GM21576 (cell line): ENCODE measurements at regions not wholly inside any gene's neighbourhood (a gene's known extent, or its start where the extent isn't known, plus 50 kb on each side); places are given as distances from the start of the nearest gene placed in this dataset.
A peak's percentile ranks its signal among the peaks of the same experiment; 100 is the strongest.
"Not testable (repeated sequence)": the region's sequence is repeated elsewhere in the genome, so short reads cannot be mapped to it uniquely, and the experiment has no call there.

Experiments
- ATAC-seq: cut with Tn5 transposase; IDR thresholded peaks from one replicate; pipeline ENCODE4 v1.9.1; 2021; ENCODE audit warnings: mild to moderate bottlenecking, moderate library complexity; ENCODE audit not compliant: unreplicated experiment

DNA sequence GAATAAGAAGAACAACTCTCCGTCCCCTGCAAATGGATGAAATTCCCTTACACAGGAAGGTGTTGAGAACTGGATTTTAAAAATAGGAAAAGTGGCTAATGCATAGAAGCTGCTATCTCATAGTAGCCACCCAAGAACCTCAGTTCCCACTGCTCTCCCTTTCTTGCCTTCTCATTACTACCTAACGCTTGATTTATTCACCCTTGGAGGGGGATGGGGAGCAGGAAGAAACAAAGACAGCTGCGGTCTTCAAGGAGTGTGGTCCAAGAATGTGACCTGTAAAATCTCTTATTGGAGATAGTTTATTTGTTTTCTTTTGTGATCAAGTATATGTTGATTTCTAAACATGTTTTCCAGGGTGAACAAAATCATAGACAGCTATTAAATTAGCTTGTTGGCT, 274.1 kb upstream of the CTNNB1 start:
- no peak for ATAC-seq

DNA sequence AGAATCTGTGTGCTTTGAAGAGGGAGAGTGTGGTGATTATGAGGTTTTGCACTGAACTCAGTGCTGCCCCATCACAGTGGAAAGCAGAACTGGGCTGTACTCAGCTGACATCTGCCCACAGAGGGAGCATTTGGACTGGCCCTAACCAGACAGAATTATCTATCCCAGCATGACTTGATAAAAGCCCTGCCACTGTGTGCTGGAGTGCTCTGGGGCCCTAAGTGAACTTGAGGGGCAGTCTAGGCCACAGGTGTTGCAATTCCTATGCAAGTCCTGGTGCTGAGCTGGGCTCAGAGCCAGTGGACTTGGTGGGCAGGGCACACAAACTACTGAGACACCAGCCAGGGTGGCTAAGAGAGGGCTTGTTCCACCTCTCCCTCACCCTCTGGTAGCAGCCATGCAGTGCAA, 269.2 kb upstream of the CTNNB1 start:
- ATAC-seq = no peak

DNA sequence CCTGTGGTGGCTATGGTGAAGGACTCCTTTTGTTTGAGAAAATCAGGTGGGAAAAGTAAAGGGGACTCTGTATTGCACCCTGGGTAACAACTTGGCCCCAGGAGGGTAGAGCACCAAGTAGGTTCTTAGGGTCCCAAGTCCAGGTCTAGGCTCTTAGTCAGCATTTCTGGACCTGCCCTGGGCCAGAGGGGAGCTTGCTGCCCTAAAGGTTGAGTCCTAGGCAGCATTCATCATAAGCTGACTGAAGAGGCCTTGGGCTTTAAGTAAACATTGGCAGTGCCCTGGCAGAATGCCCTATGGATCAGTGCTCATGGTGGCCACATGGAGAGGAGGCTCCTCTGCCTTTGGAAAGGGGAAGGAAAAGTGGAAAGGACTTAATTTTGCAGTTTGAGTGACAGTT, 268.5 kb upstream of the CTNNB1 start:
- no peak for ATAC-seq

DNA sequence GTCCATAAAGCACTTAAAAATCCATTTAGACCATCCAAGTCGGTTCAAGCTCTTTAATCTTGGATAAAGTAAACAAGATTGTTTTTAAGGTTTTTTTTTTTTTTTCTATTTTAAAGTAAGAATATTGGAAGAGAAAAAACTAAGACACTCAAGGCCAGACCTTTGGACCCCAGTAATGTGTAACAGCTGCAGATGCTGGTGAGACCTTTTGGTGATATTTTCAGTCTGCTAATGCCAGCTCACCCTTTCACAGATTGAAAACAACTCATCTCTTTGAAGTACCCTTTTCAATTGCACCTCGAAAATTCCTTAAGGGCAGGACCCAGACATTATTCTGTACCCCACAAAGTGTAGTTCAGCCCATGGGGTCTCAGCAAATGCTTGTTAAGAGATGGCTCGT, 260.7 kb upstream of the CTNNB1 start:
- ATAC-seq = no peak

DNA sequence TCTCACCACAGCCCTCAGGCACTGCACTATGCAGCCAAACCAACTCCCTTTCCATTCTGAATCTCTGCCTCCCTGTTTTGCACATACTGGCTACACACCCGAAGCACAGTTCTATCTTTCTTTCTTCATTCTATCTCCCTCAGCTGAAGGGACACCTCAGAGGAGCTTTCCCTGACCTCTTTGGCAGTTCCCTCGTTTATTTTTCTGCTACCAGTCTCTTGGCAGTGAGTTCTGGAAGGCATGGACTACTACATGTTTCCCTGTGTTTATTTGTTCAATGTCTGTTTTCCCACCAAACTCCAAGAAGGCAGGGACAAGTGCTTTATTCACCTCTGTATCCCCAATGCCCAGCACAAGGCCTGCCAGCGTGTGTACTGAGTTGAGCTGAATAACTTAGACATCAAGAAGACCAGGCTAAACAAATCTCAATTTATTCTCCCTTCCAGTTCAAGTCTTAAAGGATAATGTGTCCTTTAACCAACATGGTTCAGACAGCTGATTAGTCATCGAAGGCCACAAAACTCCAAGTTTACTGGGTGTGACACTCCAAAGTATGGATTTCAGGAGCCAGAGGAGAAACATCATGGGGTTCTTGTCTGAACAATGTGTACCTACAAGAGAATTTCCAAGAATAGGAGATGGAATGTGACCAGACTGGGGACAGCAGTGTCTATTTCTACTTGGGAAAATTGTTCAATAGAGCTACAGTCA, 260.1 kb upstream of the CTNNB1 start:
- ATAC-seq = no peak

DNA sequence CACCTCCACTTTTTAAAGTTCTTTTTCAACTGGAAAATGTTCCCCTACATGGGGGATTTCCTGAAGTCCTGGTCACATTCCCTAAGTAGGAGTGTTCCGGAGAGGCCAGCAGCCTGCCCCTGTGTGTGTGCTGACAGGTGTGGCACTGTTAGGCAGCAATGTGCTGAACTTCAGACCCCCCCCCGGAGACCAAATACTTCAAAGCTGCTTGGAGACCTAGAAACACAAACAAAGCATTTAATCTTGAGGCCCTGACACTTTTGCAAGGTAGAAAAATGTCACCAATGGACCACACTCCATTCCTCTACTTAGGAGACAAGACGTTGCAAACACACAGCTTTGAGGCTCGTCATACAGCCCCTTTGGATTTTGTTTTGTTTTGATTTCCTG, 259.6 kb upstream of the CTNNB1 start:
- no peak for ATAC-seq

DNA sequence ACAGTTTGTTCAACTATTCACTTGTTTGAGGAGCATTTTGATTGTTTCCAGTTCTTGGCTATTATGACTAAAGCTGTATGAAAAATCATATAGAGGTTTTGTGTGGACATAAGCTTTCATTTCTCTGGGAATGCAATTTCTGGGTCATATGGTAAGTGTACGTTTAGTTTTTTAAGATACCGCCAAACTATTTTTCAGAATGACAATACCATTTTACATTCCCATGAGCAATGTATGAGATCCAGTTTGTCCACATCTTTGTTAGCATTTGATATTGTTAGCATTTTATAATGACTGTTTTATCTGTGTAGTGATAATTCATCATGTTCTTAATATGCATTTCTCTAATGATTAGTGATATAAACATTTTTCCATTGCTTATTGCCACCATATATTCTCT, 258.7 kb upstream of the CTNNB1 start:
- no peak for ATAC-seq

DNA sequence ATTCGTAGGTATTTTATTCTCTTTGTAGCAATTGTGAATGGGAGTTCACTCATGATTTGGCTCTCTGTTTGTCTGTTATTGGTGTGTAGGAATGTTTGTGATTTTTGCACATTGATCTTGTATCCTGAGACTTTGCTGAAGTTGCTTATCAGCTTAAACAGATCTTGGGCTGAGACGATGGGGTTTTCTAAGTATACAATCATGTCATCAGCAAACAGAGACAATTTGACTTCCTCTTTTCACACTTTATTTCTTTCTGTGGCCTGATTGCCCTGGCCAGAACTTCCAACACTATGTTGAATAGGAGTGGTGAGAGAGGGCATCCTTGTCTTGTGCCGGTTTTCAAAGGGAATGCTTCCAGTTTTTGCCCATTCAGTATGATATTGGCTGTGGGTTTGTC, 252.3 kb upstream of the CTNNB1 start:
- ATAC-seq = not testable (repeated sequence)

DNA sequence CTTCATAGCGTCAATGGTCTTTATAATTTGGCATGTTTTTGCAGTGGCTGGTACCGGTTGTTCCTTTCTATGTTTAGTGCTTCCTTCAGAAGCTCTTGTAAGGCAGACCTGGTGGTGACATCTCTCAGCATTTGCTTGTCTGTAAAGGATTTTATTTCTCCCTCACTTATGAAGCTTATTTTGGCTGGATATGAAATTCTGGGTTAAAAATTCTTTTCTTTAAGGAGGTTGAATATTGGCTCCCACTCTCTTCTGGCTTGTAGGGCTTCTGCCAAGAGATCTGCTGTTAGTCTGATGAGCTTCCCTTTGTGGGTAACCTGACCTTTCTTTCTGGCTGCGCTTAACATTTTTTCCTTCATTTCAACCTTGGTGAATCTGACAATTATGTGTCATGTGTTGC, 250.0 kb upstream of the CTNNB1 start:
- not testable (repeated sequence) for ATAC-seq

DNA sequence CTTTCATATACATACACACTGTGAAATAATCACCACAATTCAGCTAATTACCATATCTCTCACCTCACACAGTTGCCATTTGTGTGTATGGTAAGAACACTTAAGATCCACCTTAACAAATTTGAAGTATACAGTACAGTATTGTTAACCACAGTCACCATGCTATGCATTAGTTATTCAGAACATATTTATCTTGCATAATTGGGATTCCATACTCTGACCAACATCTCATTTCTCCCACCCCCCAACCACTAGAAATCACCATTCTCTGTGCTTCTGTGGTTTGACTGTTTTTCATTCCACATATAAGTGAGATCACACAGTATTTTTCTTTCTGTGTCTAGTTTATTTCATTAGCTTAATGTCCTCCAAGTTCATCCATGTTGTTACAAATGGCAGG, 247.7 kb upstream of the CTNNB1 start:
- no peak for ATAC-seq

DNA sequence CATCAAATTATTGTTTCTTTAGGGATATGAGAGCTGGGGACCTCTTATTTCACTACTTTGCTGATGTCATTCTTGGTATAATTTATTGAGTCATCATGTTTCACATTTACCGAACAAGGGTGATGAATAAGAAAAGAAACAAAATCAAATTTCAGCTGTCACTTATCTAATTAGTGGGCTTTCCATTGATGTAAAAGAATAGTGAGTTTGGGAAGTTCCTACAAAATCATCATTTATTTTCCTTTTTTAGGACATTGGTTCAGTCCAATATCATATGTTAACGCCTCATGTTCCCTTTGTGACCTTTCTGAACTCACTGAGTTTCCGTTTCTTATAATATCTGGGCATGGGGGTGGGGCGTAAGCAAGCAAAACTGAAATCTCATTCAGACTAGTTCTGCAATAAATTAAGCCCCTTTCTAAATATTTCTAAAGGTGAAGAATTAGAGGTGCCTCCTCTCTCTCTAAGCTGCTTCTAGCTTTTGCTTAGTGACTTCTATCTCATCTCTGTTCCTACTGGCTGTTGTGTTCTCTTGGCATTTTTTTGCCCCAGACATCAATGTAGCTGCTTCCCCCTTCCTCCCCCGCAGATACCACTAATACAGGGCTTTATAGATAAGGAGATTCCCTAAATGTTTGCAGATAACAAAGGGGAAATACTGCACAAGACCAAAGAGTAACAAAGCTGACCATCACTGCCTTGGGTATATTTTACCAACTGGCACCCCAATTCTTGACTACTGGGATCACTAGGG, 238.0 kb upstream of the CTNNB1 start:
- no peak for ATAC-seq

DNA sequence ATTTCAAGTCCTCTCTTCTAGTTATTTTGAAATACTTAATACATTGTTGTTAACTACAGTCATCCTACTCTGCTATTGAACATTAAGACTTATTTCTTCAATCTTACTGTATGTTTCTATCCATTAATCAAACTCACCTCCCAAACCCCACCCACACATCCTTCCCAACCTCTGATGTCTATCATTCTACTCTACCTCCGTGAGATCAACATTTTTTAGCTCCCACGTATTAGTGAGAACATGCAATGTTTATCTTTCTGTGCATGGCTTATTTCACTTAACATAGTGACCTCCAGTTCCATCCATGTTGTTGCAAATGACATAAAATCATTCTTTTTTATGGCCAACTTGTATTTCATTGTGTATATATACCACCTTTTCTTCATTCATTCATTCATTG, 236.6 kb upstream of the CTNNB1 start:
- no peak for ATAC-seq

DNA sequence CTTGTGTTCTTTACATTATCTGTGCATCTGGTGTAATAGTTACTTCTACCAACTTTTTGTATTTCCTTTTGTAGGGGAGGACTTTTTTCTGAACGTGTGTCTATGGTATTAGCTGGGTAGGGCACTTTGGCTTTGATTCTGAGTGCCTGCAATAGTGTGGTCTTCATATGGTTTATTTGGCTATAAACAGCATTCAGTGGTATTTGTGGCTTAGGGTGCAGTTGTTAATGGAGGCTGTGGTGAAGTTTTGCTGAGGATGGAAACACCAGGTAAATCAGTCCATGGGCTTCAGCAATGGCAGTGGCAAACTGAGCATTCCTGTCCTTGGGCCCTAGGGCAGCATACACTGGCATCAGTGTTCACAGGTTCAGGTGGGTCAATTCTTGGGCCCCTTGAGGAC, 230.6 kb upstream of the CTNNB1 start:
- no peak for ATAC-seq

DNA sequence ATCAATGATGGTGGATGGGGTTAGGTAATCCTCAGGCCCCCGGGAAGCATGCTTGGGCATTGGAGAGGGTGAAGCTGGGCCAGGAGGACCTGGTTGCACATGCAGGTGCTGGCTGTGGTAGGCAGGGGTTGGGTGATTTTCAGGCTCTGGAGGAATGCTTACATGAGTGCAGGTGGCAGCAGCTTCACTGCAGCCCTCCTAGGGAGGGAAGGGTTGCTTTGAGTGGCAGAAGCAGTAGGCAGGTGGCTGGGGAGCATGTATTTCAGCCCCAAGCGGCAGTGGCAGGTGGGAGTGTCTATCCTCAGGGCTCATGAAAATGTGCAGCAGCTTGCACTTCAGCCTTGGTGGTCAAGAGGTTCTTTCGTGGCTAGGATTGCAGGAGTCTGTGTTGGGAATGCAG, 230.0 kb upstream of the CTNNB1 start:
- no peak for ATAC-seq

DNA sequence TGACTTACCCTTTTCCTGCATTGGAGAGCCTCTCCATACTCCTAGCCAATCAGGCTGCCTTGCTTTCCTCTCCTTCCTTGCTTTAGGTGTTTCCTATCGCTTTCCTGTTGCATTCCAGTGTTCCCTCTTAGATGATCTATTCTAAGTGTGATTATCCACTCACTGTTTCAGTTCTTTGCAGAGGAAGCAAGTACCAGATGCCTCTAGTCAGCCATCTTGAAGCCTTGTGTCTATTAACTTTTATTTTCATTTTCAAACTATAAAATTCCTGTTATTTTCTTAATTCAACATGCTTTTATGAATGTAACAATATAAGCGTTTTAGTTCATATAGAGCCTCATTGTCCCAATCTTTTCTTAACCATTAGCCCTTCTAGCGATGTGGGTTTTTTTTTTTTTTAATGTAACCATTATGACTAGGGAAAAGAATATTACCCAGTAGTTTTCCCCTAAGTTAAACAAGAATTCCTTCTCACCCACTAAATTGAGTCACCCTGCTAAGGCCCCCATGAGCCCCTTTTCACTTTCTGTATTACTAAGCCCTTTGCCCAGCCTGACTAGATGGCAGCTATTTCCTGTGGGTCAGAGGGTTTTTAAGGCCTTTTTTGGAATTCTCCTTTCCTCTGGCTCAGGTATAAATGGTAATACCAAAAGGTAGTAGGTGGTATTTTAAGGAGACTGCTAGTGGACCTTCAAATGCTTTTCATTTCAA, 229.4 kb upstream of the CTNNB1 start:
- no peak for ATAC-seq

DNA sequence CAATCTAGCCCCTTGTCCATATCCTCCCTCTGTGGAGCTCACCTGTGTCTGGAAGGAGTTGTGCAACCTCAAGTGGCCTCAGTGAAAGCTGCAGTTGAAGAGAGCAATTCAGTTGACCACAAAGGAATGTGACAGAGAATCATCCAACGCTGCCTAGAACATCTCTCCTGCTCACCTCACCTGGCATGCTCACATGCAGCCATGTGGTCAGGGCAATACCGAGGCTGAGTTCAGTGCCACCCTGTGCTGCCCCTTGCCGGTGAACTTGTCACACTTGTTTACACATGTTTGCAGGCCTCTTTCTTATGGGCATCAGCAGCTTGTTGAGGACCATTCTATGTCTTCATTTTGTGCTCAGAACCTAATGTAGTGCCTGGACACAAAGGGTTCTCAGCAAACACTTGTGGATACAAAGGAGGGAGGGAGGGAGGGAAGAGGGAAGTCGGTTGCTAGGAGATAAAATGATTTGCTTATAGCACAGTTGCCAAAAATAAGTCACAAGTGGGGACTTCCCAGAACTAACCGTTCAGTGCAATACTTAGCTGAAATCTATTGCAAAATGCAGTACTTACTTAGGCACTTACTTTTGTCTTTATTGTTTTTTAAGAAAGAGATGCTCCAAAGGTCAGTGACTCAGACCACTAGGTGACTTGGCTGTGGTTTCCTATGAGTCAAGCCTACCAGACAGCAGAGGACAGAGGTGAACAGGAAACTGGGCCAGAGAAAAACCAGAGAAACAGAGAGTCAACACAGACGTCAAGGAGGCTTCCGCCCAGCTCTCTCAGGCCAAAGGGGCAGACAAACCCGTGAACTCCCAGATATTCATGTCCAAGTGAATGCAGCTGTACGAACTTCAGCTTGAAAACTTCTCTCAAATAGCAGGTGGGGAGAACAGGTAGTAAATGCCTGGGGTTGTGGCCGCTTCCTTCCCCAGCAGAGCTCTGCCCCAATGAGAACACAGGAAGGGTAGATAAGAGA, 227.8 kb upstream of the CTNNB1 start:
- ATAC-seq = peak; percentile 96

DNA sequence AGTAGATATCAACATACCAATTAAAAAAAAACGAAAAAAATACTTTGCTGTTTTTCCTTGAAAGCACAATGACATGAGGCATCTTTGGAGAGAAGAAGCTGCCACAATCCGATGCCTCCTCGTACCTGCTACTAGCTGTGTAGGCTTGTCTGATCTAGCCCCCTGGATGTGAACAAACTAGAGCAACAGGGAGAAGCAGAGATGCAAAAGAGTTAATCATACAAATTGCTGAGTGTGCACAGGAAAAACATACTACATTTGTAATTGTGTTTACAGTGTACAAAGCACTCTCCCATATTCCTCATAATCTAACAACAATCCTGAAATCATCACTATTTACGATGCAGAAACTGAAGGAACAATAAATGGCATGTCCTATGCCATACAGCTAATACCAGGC, 227.0 kb upstream of the CTNNB1 start:
- ATAC-seq = no peak

DNA sequence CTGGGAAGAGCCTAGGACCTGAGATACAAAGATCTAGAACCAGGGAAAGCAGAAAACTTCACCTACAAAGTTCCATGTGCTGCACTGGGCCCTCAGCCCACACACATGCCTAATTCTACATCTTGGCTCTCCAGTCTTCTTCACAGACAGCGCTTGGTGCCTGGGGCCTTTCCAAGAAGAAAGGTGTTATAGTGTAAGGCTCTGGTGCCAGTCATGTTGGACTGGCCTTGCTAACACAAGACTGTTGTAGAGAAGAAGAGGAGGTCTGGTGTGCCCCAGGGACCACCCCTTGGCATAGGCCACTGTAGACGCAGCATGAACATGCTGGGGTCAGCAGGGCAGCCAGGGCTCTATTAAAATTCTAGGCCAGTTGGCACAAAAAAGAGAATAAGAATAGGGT, 226.2 kb upstream of the CTNNB1 start:
- ATAC-seq = no peak

DNA sequence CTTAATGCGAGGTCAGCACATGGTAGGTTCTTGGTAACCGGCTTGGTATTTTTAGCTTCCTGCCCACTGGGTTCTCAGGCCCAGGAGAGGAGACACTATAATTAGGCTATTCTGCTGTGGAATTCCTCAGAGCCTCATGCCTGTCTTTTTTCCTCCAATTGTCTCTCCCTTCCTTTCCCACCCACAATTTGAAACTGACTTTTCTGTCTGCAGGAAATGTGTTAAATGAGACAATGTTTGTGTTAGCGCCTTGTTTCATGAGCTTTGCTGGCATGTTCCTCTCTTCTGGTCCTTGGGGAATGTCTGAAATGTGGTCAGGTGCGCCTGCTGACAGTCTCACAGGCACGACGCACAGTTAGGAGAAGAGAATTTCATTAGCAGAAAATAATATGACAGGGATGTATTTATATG, 223.6 kb upstream of the CTNNB1 start:
- ATAC-seq = no peak

DNA sequence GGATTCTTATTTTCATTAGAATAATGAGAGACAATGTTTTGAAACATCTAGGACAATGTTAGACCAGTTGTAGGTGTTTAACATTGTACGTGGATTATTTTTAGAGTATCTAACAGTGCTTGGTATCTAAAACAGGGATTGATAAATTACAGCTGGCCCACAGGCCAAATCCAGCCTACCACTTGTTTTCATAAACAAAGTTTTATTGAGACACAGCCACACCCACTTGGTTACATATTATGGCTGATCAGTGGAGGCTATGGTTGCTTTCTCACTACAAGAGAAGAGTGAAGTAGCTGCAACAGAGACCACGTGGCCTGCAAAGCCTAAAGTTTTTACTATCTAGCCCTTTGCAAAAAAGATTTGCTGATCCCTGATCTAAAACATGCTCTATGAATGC, 223.1 kb upstream of the CTNNB1 start:
- ATAC-seq = no peak

DNA sequence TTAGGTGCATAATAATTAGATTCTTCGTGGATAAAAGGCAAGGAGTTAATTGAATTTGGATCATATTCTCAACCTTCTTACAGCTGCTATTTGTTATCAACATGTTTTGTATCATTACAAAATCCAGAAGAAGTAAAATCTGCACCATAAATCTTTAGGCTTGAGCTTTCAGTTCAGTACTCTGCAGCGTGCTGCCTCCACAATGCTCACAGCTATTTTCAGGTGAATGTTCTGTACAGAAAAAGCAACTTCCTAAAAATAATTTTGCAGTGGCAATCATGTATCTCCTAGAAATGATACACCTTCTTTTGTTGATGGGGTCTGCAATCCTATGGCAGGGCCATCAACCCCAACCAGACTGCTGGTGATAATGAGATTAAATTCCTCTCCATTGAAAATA, 220.9 kb upstream of the CTNNB1 start:
- no peak for ATAC-seq
